ENCODE measurements at regions not wholly inside any gene's neighbourhood (a gene's known extent, or its start where the extent isn't known, plus 50 kb on each side); places are given as distances from the start of the nearest gene placed in this dataset.

GRCh38 chr13:74919914-74920313 lies 562.1 kb downstream of the TBC1D4 start:
- TF ChIP-seq, protein P1, sequence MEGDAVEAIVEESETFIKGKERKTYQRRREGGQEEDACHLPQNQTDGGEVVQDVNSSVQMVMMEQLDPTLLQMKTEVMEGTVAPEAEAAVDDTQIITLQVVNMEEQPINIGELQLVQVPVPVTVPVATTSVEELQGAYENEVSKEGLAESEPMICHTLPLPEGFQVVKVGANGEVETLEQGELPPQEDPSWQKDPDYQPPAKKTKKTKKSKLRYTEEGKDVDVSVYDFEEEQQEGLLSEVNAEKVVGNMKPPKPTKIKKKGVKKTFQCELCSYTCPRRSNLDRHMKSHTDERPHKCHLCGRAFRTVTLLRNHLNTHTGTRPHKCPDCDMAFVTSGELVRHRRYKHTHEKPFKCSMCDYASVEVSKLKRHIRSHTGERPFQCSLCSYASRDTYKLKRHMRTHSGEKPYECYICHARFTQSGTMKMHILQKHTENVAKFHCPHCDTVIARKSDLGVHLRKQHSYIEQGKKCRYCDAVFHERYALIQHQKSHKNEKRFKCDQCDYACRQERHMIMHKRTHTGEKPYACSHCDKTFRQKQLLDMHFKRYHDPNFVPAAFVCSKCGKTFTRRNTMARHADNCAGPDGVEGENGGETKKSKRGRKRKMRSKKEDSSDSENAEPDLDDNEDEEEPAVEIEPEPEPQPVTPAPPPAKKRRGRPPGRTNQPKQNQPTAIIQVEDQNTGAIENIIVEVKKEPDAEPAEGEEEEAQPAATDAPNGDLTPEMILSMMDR (IDR thresholded peaks at IDR 0.05), result no peak
- no peak for TF ChIP-seq POLR2A (IDR thresholded peaks at IDR 0.05; ENCODE audit: low read depth)
- TF ChIP-seq POLR2AphosphoS5 (IDR thresholded peaks at IDR 0.05), result no peak
